Fibroblast of lung (primary cell): ENCODE measurements at regions not wholly inside any gene's neighbourhood (a gene's known extent, or its start where the extent isn't known, plus 50 kb on each side); places are given as distances from the start of the nearest gene placed in this dataset.

ENCODE experiments used
- DNase-seq, 2 donors: peaks; one replicate each; pipeline versions ENCODE4 v3.0.0 to v3.0.0-alpha.2; 2010; ENCODE audit warnings: low read depth in 2 of 2
- H2AFZ ChIP-seq: 2 replicates; pipeline ENCODE4 v1.5.1; 2012; ENCODE audit warnings: low read length, control low read depth, inconsistent platforms
- H3K27ac ChIP-seq: 2 replicates; pipeline ENCODE4 v1.5.1; 2011; ENCODE audit warnings: low read length, control low read depth; ENCODE audit not compliant: insufficient read depth
- H3K27me3 ChIP-seq: 2 replicates; pipeline ENCODE4 v1.5.1; 2011; ENCODE audit warnings: mild to moderate bottlenecking, low read length; ENCODE audit not compliant: control insufficient read depth, insufficient read depth
- H3K36me3 ChIP-seq: 2 replicates; pipeline ENCODE4 v1.5.1; 2011; ENCODE audit warnings: low read length; ENCODE audit not compliant: control insufficient read depth, insufficient read depth
- H3K4me1 ChIP-seq: 2 replicates; pipeline ENCODE4 v1.5.1; 2011; ENCODE audit warnings: low read length; ENCODE audit not compliant: control insufficient read depth, insufficient read depth; ENCODE audit errors: extremely low read depth
- H3K4me2 ChIP-seq: 2 replicates; pipeline ENCODE4 v1.5.1; 2011; ENCODE audit warnings: low read length, control low read depth; ENCODE audit not compliant: insufficient read depth; ENCODE audit errors: extremely low read depth
- H3K4me3 ChIP-seq, 4 experiments: fragments of 200-600 bp in 1 of 4; sonication (generic) in 1 of 4; replicated peaks in 1 of 4; 2 replicates each; pipeline ENCODE4 v1.5.1; 2011 to 2016; ENCODE audit warnings: low read length in 4 of 4, low read depth in 3 of 4, mild to moderate bottlenecking in 3 of 4, control low read depth in 2 of 4, inconsistent platforms in 1 of 4, mixed read lengths in 1 of 4; ENCODE audit not compliant: insufficient read depth in 1 of 4; ENCODE audit errors: control extremely low read depth in 1 of 4
- H3K79me2 ChIP-seq: 2 replicates; pipeline ENCODE4 v1.5.1; 2012; ENCODE audit warnings: mild to moderate bottlenecking, low read length, inconsistent platforms; ENCODE audit not compliant: control insufficient read depth, insufficient read depth
- H3K9ac ChIP-seq: 2 replicates; pipeline ENCODE4 v1.5.1; 2011; ENCODE audit warnings: mild to moderate bottlenecking, low read length, control low read depth; ENCODE audit not compliant: insufficient read depth
- H3K9me3 ChIP-seq: 2 replicates; pipeline ENCODE4 v1.5.1; 2012; ENCODE audit warnings: low read depth, low read length; ENCODE audit not compliant: control insufficient read depth, insufficient read depth
- H4K20me1 ChIP-seq: 2 replicates; pipeline ENCODE4 v1.5.1; 2011; ENCODE audit warnings: low read length; ENCODE audit not compliant: control insufficient read depth, insufficient read depth; ENCODE audit errors: extremely low read depth
- CTCF ChIP-seq, 2 donors: IDR thresholded peaks in 1 of 2; conservative IDR thresholded peaks in 1 of 2; 1 replicate in 1 of 2; 2 replicates in 1 of 2; pipeline ENCODE4 v1.5.1; 2011 to 2012; ENCODE audit warnings: low read length in 2 of 2, control low read depth in 1 of 2, inconsistent platforms in 1 of 2, low read depth in 1 of 2, mild to moderate bottlenecking in 1 of 2
- EZH2 ChIP-seq: IDR thresholded peaks from 2 replicates; pipeline ENCODE4 v1.5.1; 2012; ENCODE audit warnings: low read length, control low read depth, mild to moderate bottlenecking; ENCODE audit errors: missing control alignments

- Histone ChIP-seq H3K4me3 (no peak overlapping the region), H3K36me3 (no peaks in the 10 kb centered on the region), H3K27me3 (no peaks in the 10 kb centered on the region), H3K9ac (no peak overlapping the region), H3K79me2 (no peaks in the 10 kb centered on the region), H3K4me2 (no peak overlapping the region), H2AFZ (peak overlapping the region; percentile 43), H3K9me3 (no peaks in the 10 kb centered on the region), H3K4me1 (peaks cover under 1% of the 10 kb centered on the region), H3K27ac (no peak overlapping the region), H4K20me1 (no peaks in the 10 kb centered on the region)
- TF ChIP-seq CTCF (conservative IDR thresholded peaks at IDR 0.05 in 1 of 2, IDR thresholded peaks at IDR 0.05 in 1 of 2; ENCODE audit: low read depth in 1 of 2, low read length in 2 of 2): no peak
- TF ChIP-seq EZH2: no peak
- no peak for DNase-seq
These were observed 78.9 kb downstream of the COPS8 start for GRCh38 chr2:237164474-237165042.

GRCh38 chr2:237165405-237166276 lies 80.0 kb downstream of the COPS8 start:
- DNase-seq: peak; percentile 40 to 62
- H3K79me2 ChIP-seq: no peaks in the 10 kb centered on the region
- H3K27me3 ChIP-seq: no peaks in the 10 kb centered on the region
- H2AFZ ChIP-seq: no peak overlapping the region
- no peaks in the 10 kb centered on the region for H3K4me1 ChIP-seq
- TF ChIP-seq EZH2 (no peak), CTCF (conservative IDR thresholded peaks at IDR 0.05 in 1 of 2, IDR thresholded peaks at IDR 0.05 in 1 of 2; ENCODE audit: low read depth in 1 of 2, low read length in 2 of 2) (peak; percentile 72 to 82)
- H4K20me1 ChIP-seq: no peaks in the 10 kb centered on the region
- no peak overlapping the region for H3K4me3 ChIP-seq
- no peak overlapping the region for H3K4me2 ChIP-seq
- H3K36me3 ChIP-seq: no peaks in the 10 kb centered on the region
- no peak overlapping the region for H3K27ac ChIP-seq
- no peaks in the 10 kb centered on the region for H3K9me3 ChIP-seq
- H3K9ac ChIP-seq: no peak overlapping the region

GRCh38 chr2:237167038-237167437 lies 81.3 kb downstream of the COPS8 start:
- no peak overlapping the region for H2AFZ ChIP-seq
- H3K9ac ChIP-seq: no peak overlapping the region
- no peaks in the 10 kb centered on the region for H3K36me3 ChIP-seq
- no peaks in the 10 kb centered on the region for H3K27me3 ChIP-seq
- H3K4me1 ChIP-seq: peaks cover 5% of the 10 kb centered on the region
- H4K20me1 ChIP-seq: no peaks in the 10 kb centered on the region
- no peak overlapping the region for H3K27ac ChIP-seq
- H3K4me2 ChIP-seq: no peak overlapping the region
- H3K4me3 ChIP-seq: no peak overlapping the region
- H3K79me2 ChIP-seq: no peaks in the 10 kb centered on the region
- TF ChIP-seq EZH2: no peak
- no peak for TF ChIP-seq CTCF (conservative IDR thresholded peaks at IDR 0.05 in 1 of 2, IDR thresholded peaks at IDR 0.05 in 1 of 2; ENCODE audit: low read depth in 1 of 2, low read length in 2 of 2)
- DNase-seq: no peak
- H3K9me3 ChIP-seq: no peaks in the 10 kb centered on the region
